NCI-H2196 (cell line): ENCODE measurements at regions not wholly inside any gene's neighbourhood (a gene's known extent, or its start where the extent isn't known, plus 50 kb on each side); places are given as distances from the start of the nearest gene placed in this dataset.
"Not testable (repeated sequence)": the region's sequence is repeated elsewhere in the genome, so short reads cannot be mapped to it uniquely, and the experiment has no call there.

Experiments
- DNase-seq: peaks from one replicate; lab custom pipeline; 2025; ENCODE audit not compliant: unreplicated experiment; lab: John Stamatoyannopoulos, UW

DNA sequence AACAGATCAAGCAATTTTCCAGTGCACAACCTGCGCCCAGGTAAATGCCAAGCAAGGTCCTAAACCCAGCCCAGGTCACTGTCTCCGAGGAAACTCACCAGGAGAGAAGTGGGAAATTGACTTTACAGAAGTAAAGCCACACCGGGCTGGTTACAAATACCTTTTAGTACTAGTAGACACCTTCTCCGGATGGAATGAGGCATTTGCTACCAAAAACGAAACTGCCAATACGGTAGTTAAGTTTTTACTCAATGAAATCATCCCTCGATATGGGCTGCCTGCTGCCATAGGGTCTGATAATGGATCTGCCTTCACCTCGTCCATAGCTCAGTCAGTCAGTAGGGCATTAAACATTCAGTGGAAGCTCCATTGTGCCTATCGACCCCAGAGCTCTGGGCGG is 459.0 kb upstream of the HTR1E start:
- DNase-seq, result not testable (repeated sequence)

- DNase-seq, result no peak
Observed at GRCh38 chr6:86477500-86478148, 459.7 kb upstream of the HTR1E start.

DNA sequence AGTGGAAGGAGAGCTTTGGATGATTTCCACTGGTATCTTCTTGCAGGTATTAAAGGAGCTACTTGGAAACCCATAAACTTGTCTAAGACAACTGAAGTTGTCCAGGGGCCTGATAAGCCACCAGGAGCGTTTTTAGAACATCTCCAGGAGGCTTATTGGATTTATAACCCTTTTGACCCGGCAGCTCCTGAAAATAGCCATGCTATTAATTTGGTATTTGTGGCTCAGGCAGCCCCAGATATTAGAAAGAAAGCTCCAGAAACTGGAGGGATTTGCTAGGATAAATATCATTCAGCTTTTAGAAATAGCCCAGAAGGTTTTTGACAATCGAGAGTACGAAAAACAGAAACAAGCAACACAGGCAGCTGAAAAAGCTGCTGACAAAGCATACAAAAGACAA is 461.0 kb upstream of the HTR1E start:
- no peak for DNase-seq

DNA sequence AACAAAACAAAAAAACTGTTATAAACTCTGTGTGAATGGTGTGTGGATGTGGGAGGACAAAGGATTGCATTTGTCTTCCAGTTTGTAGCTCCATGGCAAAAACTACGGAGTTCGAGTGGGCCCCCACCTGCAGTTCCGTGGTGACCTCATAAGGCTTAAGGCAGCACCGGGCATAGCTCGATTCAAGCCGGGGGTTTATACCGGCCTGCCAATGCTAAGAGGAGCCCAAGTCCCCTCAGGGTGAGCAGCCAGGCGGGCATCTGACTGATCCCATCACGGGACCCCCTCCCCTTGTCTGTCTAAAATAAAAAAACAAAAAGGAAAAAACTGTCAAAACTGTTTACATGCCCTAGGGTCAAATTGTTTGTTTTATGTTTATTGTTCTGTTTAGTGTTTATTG is 463.2 kb upstream of the HTR1E start:
- no peak for DNase-seq

DNA sequence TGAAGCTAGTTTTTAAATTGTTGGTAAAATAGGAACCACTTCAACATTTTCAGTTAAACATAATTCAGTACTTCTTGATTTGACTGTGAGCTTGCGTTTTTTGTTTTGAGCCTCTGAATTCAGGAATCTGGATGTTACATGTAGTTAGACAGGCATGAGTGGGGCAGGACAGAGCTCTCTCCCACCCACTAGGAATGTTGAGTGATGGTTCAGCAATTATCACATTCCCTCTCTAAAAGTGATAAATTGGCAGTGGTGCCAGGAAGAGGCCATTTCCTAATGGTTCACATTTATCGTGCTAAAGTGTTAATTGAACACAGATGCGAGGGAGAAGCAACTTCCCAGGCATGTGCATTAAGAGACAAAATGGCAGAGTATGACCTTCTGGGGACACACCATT is 465.5 kb upstream of the HTR1E start:
- DNase-seq, result no peak

- no peak for DNase-seq
Observed at GRCh38 chr6:86459978-86460377, 477.4 kb upstream of the HTR1E start.

- DNase-seq, result no peak
Observed at GRCh38 chr6:86456821-86457220, 480.5 kb upstream of the HTR1E start.

- DNase-seq, result no peak
Observed at GRCh38 chr6:86453232-86453631, 484.1 kb upstream of the HTR1E start.

- DNase-seq, result no peak
Observed at GRCh38 chr6:86448398-86448797, 488.9 kb upstream of the HTR1E start.

DNA sequence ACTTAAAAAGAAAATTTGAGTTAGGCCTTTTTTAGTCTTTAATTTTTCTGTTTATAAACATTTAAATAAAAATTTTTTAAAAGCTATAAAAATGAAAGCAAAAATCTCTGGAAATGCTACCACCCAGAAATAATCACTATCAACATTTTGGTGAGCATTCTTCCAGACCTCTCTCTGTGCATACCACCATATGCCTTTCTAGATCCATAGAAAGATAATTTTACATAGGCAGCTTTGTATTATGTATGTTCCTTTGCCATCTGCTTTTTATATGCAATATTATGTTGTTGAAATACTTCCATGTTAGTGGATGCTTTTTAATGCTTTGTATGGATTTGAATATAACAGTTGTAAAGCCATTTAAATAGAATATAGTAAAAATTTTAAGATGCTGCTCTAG is 496.7 kb upstream of the HTR1E start:
- no peak for DNase-seq

GRCh38 chr6:86423571-86423970 is 513.8 kb upstream of the HTR1E start:
- no peak for DNase-seq

GRCh38 chr6:86412057-86412456 is 525.3 kb upstream of the HTR1E start:
- DNase-seq, result no peak

- DNase-seq, result no peak
Observed at GRCh38 chr6:86407128-86407527, 530.2 kb upstream of the HTR1E start.

GRCh38 chr6:86392850-86393249 is 544.5 kb upstream of the HTR1E start:
- not testable (repeated sequence) for DNase-seq

- DNase-seq, result no peak
Observed at GRCh38 chr6:86380571-86381125, 556.7 kb upstream of the HTR1E start.

- no peak for DNase-seq
Observed at GRCh38 chr6:86357877-86358276, 579.5 kb upstream of the HTR1E start.

DNA sequence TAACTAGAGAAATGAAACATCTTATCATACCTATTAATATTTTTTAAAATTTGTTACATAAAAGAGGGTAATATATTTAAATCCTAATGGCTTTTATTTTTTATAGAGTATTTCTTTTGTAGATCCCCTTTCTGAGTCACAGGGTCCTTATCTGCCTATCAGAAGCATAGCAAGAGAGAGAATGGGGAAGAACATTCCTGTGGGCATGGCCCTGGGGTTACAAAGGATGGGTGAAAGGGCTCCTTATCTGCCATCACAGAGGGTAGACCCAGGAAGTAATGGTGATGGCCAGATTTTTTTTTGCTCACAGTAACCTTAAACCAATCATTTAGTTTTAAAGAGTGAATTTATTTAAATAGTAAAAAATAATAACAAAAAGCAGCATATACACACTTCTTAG is 582.1 kb upstream of the HTR1E start:
- no peak for DNase-seq

DNA sequence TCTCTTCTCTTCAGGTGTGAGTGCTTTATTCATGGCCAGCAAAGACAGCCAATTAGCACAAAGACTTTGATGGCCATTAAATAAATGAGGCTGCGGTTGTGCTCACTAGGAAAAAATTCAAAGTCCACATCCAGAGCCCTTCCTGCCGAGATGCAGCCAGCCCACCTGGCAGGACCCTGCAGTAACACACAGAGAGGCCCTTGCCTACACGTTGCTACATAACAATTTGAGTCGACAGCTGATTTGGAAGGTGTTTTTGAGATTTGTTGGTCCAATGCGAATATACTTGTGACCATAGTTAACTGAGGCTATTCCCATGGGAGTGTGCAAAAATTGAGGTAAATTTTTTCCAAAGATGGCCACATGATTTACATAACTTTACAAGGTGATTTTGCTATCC is 605.4 kb upstream of the HTR1E start:
- DNase-seq, result no peak

- DNase-seq, result no peak
Observed at GRCh38 chr6:86331265-86331840, 606.0 kb upstream of the HTR1E start.

GRCh38 chr6:86306210-86306609 is 631.1 kb upstream of the HTR1E start:
- DNase-seq, result no peak

GRCh38 chr6:86285876-86286275 is 643.2 kb upstream of the SYNCRIP start:
- DNase-seq, result no peak

- DNase-seq, result not testable (repeated sequence)
Observed at GRCh38 chr6:86284809-86285480, 642.3 kb upstream of the SYNCRIP start.
